Suppressor macrophage treated with lipopolysaccharide for 1 hour (primary cell): ENCODE measurements at regions not wholly inside any gene's neighbourhood (a gene's known extent, or its start where the extent isn't known, plus 50 kb on each side); places are given as distances from the start of the nearest gene placed in this dataset.

Source experiments
- DNase-seq, 3 donors: peaks; one replicate each; pipeline ENCODE4 v3.0.0-alpha.2; 2020 to 2022

- no peak for DNase-seq
Observed at GRCh38 chr4:177255359-177255758, 54.3 kb upstream of the NEIL3 start.

GRCh38 chr4:177256950-177257349 is 52.7 kb upstream of the NEIL3 start:
- DNase-seq = no peak

GRCh38 chr4:177259466-177259865 is 50.2 kb upstream of the NEIL3 start:
- peak; percentile 10 to 39 (median 30) for DNase-seq
